NT2/D1 (cell line): ENCODE measurements at regions not wholly inside any gene's neighbourhood (a gene's known extent, or its start where the extent isn't known, plus 50 kb on each side); places are given as distances from the start of the nearest gene placed in this dataset.
A peak's percentile ranks its signal among the peaks of the same experiment; 100 is the strongest.

Source experiments
- DNase-seq: peaks from one replicate; pipeline ENCODE4 v3.0.0-alpha.2; 2011; ENCODE audit warnings: low read depth, low spot score
- H3K27me3 ChIP-seq: 2 replicates; pipeline ENCODE4 v1.6.0; 2011; ENCODE audit warnings: mild to moderate bottlenecking; ENCODE audit not compliant: insufficient read length, insufficient read depth
- H3K36me3 ChIP-seq: 2 replicates; pipeline ENCODE4 v1.6.1; 2011; ENCODE audit warnings: mild to moderate bottlenecking, low read length, mixed read lengths; ENCODE audit not compliant: insufficient read depth, insufficient read length
- H3K4me1 ChIP-seq: 2 replicates; pipeline ENCODE4 v1.5.1; 2011; ENCODE audit not compliant: insufficient read depth, insufficient read length
- H3K4me3 ChIP-seq: 2 replicates; pipeline ENCODE4 v1.5.1; 2011; ENCODE audit warnings: low read depth; ENCODE audit not compliant: insufficient read length
- H3K9ac ChIP-seq: 2 replicates; pipeline ENCODE4 v1.6.0; 2011; ENCODE audit warnings: low read depth; ENCODE audit not compliant: insufficient read length
- H3K9me3 ChIP-seq: 2 replicates; pipeline ENCODE4 v1.5.1; 2011; ENCODE audit warnings: mild to moderate bottlenecking, low read length; ENCODE audit not compliant: insufficient read depth
- SUZ12 ChIP-seq: IDR thresholded peaks from 2 replicates; pipeline ENCODE4 v1.6.1; 2011; ENCODE audit not compliant: insufficient read length, insufficient read depth; ENCODE audit errors: extremely low read depth
- YY1 ChIP-seq: IDR thresholded peaks from 2 replicates; pipeline ENCODE4 v1.6.1; 2011; ENCODE audit not compliant: insufficient read length, insufficient read depth
- ZNF274 ChIP-seq: IDR thresholded peaks from 2 replicates; pipeline ENCODE4 v1.6.1; 2011; ENCODE audit warnings: mild to moderate bottlenecking, low read depth, low read length

DNA sequence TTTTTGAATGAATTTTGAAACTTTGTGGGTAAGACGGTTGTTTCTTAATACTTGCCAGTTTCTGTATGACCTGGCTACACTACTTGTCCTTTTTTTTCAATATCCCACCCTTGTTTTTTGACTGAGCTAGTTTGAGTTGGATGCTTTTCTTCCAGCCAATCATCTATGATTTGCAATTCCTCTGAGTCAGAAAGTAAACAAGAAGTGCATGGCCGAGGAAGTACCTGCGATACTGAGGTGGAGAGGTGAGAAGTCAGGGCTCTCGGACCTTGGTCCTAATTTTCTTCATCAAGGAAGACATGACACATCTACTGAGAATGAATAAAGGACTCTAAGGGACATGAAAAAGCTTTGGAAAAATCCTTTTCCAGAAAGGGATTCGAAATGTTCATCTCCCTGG, 185.7 kb downstream of the LINC00237 start:
- Histone ChIP-seq H3K9me3 (0 out of 2 replicates have a peak, but pooled peaks cover 5% of the 10 kb centered on the region), H3K36me3 (no peaks in the 10 kb centered on the region), H3K9ac (no peak overlapping the region), H3K4me1 (no peaks in the 10 kb centered on the region), H3K27me3 (no peaks in the 10 kb centered on the region), H3K4me3 (no peak overlapping the region)
- TF ChIP-seq SUZ12 (no peak), YY1 (no peak), ZNF274 (no peak)
- no peak for DNase-seq

DNA sequence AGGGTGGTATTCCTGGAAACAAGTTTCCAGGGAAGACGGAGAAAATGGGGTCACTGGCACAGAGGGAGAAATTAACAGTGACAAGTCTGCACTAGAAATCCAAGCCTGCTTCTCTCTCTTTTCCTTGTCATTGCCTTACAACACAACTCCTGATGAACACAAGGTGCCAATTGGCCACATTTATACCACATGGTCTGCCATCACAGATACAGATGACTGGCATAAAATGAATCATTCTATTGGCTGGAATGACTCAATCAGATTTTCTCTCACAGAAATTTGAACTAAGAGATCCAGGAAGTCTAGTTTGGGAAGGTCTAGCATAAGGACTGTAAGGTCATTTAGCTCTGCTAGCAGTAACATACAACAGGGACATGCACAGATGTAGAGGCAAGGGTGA, 190.3 kb downstream of the LINC00237 start:
- Histone ChIP-seq H3K27me3 (no peaks in the 10 kb centered on the region), H3K4me1 (no peaks in the 10 kb centered on the region), H3K9ac (no peak overlapping the region), H3K36me3 (no peaks in the 10 kb centered on the region), H3K9me3 (0 out of 2 replicates have a peak, but pooled peaks cover 5% of the 10 kb centered on the region), H3K4me3 (no peak overlapping the region)
- no peak for DNase-seq
- TF ChIP-seq YY1 (no peak), SUZ12 (no peak), ZNF274 (no peak)

DNA sequence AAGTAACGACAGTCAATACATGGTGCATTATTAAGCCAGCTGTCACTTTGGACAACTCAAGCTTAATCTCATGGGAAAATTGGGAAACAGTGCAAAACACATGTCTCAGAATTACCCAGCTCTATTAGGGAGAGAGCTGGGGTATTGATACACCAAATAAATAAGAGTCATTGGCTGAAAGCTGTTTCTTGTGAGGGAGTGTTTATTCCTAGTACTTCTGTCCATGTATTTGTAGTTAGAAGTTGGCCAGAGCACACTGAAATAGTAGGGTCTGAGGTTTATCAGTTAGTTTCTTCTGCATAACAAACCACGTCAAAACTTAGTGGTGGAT, 192.0 kb upstream of the RALGAPA2 start:
- no peak overlapping the region for H3K4me3 ChIP-seq
- no peaks in the 10 kb centered on the region for H3K27me3 ChIP-seq
- TF ChIP-seq SUZ12: no peak
- TF ChIP-seq YY1: no peak
- TF ChIP-seq ZNF274: no peak
- H3K9me3 ChIP-seq: no peaks in the 10 kb centered on the region
- H3K36me3 ChIP-seq: no peaks in the 10 kb centered on the region
- no peaks in the 10 kb centered on the region for H3K4me1 ChIP-seq
- no peak for DNase-seq
- no peak overlapping the region for H3K9ac ChIP-seq

DNA sequence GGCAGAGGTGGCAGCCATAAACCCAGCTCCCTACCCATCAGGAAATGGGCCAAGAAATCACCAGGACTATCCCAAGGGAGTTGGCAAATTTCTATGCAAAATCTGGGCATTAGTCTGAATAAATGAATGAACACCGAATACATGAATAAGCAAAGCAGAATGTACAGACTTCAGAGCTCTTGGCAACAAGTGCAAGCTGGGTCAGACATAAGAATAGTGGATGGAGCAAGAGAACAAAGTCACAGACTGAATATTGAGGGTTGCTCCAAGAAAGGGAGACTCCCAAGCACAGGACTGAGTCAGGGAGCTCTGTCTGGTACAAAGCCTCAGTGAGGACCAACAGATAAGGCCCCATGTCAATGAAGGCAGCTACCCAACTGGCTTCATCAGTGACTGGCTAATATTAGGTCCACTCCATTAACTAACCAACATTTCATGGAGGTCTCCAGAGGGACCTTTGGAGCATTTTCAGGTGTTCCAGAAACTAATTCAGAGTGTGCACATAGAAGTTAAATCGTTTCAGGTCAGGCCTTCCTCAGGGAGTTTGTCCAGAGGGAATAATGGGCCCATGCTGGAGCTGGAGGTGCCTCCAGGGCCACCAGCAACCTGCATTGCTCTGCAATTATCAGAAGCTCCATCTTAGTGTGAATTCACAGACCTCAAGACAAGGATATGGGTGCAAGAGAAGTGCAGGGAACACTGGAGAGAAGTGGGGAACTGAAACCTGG, 191.5 kb upstream of the RALGAPA2 start:
- TF ChIP-seq SUZ12: no peak
- no peak for TF ChIP-seq YY1
- TF ChIP-seq ZNF274: no peak
- no peak overlapping the region for H3K4me3 ChIP-seq
- DNase-seq: no peak
- H3K27me3 ChIP-seq: no peaks in the 10 kb centered on the region
- peaks cover 4% of the 10 kb centered on the region; the same call in 1 of the 2 replicates for H3K9me3 ChIP-seq
- H3K9ac ChIP-seq: no peak overlapping the region
- H3K36me3 ChIP-seq: no peaks in the 10 kb centered on the region
- no peaks in the 10 kb centered on the region for H3K4me1 ChIP-seq

DNA sequence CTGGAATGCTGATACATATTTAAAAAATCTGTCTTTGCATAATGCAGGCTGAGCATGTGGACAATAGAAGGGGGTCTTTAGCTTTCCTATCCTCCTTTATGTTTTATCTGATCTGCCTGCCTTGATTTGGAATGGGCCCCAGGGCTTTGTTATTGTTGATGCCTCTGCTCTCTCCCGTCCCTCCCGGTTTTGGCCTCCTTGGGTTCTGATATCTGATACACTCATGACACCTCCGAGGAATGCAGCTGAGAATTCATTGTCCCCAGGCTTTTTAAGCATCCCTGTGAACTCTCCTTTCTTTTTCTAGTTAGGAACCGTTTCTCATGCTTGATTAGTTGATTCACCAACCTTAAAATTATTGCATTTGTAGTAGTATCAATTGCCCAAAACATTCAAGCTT, 185.5 kb upstream of the RALGAPA2 start:
- peak; percentile 27 for DNase-seq
- H3K4me1 ChIP-seq: no peaks in the 10 kb centered on the region
- H3K9ac ChIP-seq: no peak overlapping the region
- no peak overlapping the region for H3K4me3 ChIP-seq
- H3K36me3 ChIP-seq: no peaks in the 10 kb centered on the region
- H3K9me3 ChIP-seq: peaks cover 10% of the 10 kb centered on the region; the same call in 1 of the 2 replicates
- no peaks in the 10 kb centered on the region for H3K27me3 ChIP-seq
- TF ChIP-seq ZNF274 (no peak), YY1 (no peak), SUZ12 (no peak)

DNA sequence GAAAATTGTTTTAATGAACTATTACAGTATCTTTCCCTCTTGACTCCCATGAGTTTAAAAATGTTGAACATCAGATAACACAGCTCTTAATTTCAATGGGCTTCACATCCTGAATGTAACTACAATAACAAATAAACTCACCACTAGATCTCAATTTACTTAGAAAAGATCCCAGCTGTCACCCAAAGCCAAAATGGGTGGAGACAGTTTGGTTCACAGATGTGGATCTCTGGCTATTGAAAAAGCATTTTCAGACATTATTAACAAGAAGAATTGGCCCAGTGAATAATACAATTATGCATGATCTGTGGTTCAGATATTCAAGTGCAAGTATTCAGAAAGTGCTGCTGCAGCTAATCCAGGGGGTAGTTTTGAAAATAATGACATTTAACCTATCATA, 184.7 kb upstream of the RALGAPA2 start:
- no peak for DNase-seq
- peaks cover 10% of the 10 kb centered on the region; the same call in 1 of the 2 replicates for H3K9me3 ChIP-seq
- no peak overlapping the region for H3K9ac ChIP-seq
- no peak for TF ChIP-seq SUZ12
- TF ChIP-seq ZNF274: no peak
- TF ChIP-seq YY1: no peak
- H3K27me3 ChIP-seq: no peaks in the 10 kb centered on the region
- no peaks in the 10 kb centered on the region for H3K36me3 ChIP-seq
- no peak overlapping the region for H3K4me3 ChIP-seq
- H3K4me1 ChIP-seq: no peaks in the 10 kb centered on the region

DNA sequence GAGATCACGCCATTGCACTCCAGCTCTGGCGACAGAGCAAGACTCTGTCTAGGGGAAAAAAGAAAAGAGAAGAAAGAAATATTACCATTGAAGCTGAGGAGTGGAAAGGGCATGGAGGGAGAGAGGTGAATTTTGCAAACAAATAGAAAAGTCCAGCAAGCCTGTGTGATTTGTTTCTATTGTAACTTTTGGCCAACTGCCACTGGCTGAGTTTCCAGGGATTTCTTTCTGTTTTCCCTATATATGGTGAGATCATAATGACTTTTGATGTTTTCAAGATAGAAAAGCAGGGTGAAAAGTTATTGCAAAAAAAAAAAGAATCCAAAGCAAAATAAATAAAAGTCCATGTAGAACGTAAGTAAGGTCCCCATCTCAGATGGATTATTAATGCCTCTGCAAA, 184.2 kb upstream of the RALGAPA2 start:
- Histone ChIP-seq H3K9ac (no peak overlapping the region), H3K9me3 (peaks cover 10% of the 10 kb centered on the region; the same call in 1 of the 2 replicates), H3K27me3 (no peaks in the 10 kb centered on the region), H3K4me1 (peaks cover 2% of the 10 kb centered on the region), H3K4me3 (no peak overlapping the region), H3K36me3 (no peaks in the 10 kb centered on the region)
- DNase-seq: no peak
- TF ChIP-seq ZNF274 (no peak), YY1 (no peak), SUZ12 (no peak)

- TF ChIP-seq SUZ12 (no peak), YY1 (no peak), ZNF274 (no peak)
- no peak overlapping the region for H3K4me3 ChIP-seq
- peaks cover 10% of the 10 kb centered on the region; the same call in 1 of the 2 replicates for H3K9me3 ChIP-seq
- no peak for DNase-seq
- H3K27me3 ChIP-seq: no peaks in the 10 kb centered on the region
- peaks cover 2% of the 10 kb centered on the region for H3K4me1 ChIP-seq
- no peak overlapping the region for H3K9ac ChIP-seq
- no peaks in the 10 kb centered on the region for H3K36me3 ChIP-seq
Measured at GRCh38 chr20:20895537-20895936, 183.1 kb upstream of the RALGAPA2 start.
